Caco-2 (cell line): ENCODE measurements at regions not wholly inside any gene's neighbourhood (a gene's known extent, or its start where the extent isn't known, plus 50 kb on each side); places are given as distances from the start of the nearest gene placed in this dataset.
A peak's percentile ranks its signal among the peaks of the same experiment; 100 is the strongest.
"Not testable (repeated sequence)": the region's sequence is repeated elsewhere in the genome, so short reads cannot be mapped to it uniquely, and the experiment has no call there.

Source experiments
- BruUV-seq: library from RNA; stranded (reverse); fragments of 400-500 nt; replicated peaks from 2 replicates; lab custom pipeline; 2021; lab: Mats Ljungman, UMichigan
- CTCF ChIA-PET: fragments of 300-600 bp; sonication (Branson Sonifier 250); formaldehyde crosslinking; loops from one replicate; lab custom pipeline; 2022; ENCODE audit warnings: antibody characterized with exemption; lab: Charles Lee
- POLR2A ChIA-PET: fragments of 300-600 bp; sonication (Branson Sonifier 250); formaldehyde crosslinking; loops from one replicate; lab custom pipeline; 2022; ENCODE audit warnings: antibody characterized with exemption; lab: Charles Lee
- DNase-seq, 2 experiments: peaks; one replicate each; pipeline versions ENCODE4 v3.0.0 to v3.0.0-alpha.2; 2020 to 2022
- H3K27me3 ChIP-seq: replicated peaks from 2 replicates; pipeline ENCODE4 v1.6.0; 2011; ENCODE audit warnings: low read length; ENCODE audit not compliant: control insufficient read depth, insufficient read depth
- H3K36me3 ChIP-seq: 2 replicates; pipeline ENCODE4 v1.5.1; 2011; ENCODE audit warnings: low read length; ENCODE audit not compliant: control insufficient read depth, insufficient read depth
- H3K4me1 ChIP-seq: fragments of 250-450 bp; sonication (Bioruptor Pico); 2 replicates; pipeline ENCODE4 v1.5.1; 2020; ENCODE audit warnings: mild to moderate bottlenecking
- H3K4me3 ChIP-seq: 2 replicates; pipeline ENCODE4 v1.5.1; 2011; ENCODE audit warnings: low read depth, mild to moderate bottlenecking, control low read depth, low read length
- H3K9me3 ChIP-seq: fragments of 250-450 bp; sonication (Bioruptor Pico); 2 replicates; pipeline ENCODE4 v1.5.1; 2020; ENCODE audit warnings: mild to moderate bottlenecking, moderate library complexity
- H3K27ac Mint-ChIP-seq: one replicate; pipeline ENCODE4 v1.8.0; 2022; ENCODE audit warnings: mixed read lengths; ENCODE audit not compliant: unreplicated experiment
- H3K27me3 Mint-ChIP-seq: one replicate; pipeline ENCODE4 v1.8.0; 2022; ENCODE audit warnings: mixed read lengths; ENCODE audit not compliant: insufficient read depth, unreplicated experiment
- H3K36me3 Mint-ChIP-seq: one replicate; pipeline ENCODE4 v1.8.0; 2022; ENCODE audit warnings: mild to moderate bottlenecking, mixed read lengths; ENCODE audit not compliant: insufficient read depth, unreplicated experiment
- H3K4me1 Mint-ChIP-seq: one replicate; pipeline ENCODE4 v1.8.0; 2022; ENCODE audit warnings: low read depth, mixed read lengths; ENCODE audit not compliant: unreplicated experiment
- H3K4me3 Mint-ChIP-seq: one replicate; pipeline ENCODE4 v1.8.0; 2022; ENCODE audit warnings: mild to moderate bottlenecking, moderate library complexity, mixed read lengths; ENCODE audit not compliant: unreplicated experiment
- H3K9me3 Mint-ChIP-seq: one replicate; pipeline ENCODE4 v1.8.0; 2022; ENCODE audit warnings: mixed read lengths; ENCODE audit not compliant: unreplicated experiment
- CTCF ChIP-seq, 2 experiments: fragments of 200-600 bp in 1 of 2; IDR thresholded peaks; 1 replicate in 1 of 2; 2 replicates in 1 of 2; pipeline versions ENCODE4 v1.5.1 to v1.8.0; 2011 to 2022; ENCODE audit warnings: antibody characterized with exemption in 1 of 2, control low read depth in 1 of 2, inconsistent platforms in 1 of 2, low read depth in 1 of 2, low read length in 1 of 2, mild to moderate bottlenecking in 1 of 2, moderate library complexity in 1 of 2; ENCODE audit not compliant: insufficient read depth in 1 of 2, severe bottlenecking in 1 of 2, unreplicated experiment in 1 of 2
- intact Hi-C: fragments of 100-400 bp; cut with micrococcal nuclease; formaldehyde crosslinking; loops from one replicate; pipeline ENCODE4 v1.10.0; 2022; ENCODE audit not compliant: unreplicated experiment

- intact Hi-C loops = no loop called here
- Mint-ChIP-seq H3K27me3 (no peaks in the 10 kb centered on the region), H3K4me3 (no peak overlapping the region), H3K9me3 (no peaks in the 10 kb centered on the region), H3K4me1 (no peaks in the 10 kb centered on the region), H3K36me3 (no peaks in the 10 kb centered on the region), H3K27ac (no peak overlapping the region)
- H3K4me3 ChIP-seq = no peak overlapping the region
- no peak for TF ChIP-seq CTCF (IDR thresholded peaks at IDR 0.05; ENCODE audit: insufficient read depth in 1 of 2, low read depth in 1 of 2, low read length in 1 of 2, severe bottlenecking in 1 of 2, unreplicated experiment in 1 of 2)
- no peaks in the 10 kb centered on the region for H3K27me3 ChIP-seq
- POLR2A ChIA-PET = no interaction called here
- H3K4me1 ChIP-seq = no peaks in the 10 kb centered on the region
- no peaks in the 10 kb centered on the region for H3K9me3 ChIP-seq
- no TSS peak for BruUV-seq
- CTCF ChIA-PET = no interaction called here
- H3K36me3 ChIP-seq = no peaks in the 10 kb centered on the region
- DNase-seq = no peak
These were observed 71.4 kb upstream of the FRG1 start for GRCh38 chr4:189869236-189869635.

GRCh38 chr4:189870511-189871234 lies 70.0 kb upstream of the FRG1 start:
- POLR2A ChIA-PET = no interaction called here
- intact Hi-C loops = no loop called here
- Histone ChIP-seq H3K4me1 (no peaks in the 10 kb centered on the region), H3K36me3 (no peaks in the 10 kb centered on the region), H3K4me3 (no peak overlapping the region), H3K9me3 (no peaks in the 10 kb centered on the region), H3K27me3 (no peaks in the 10 kb centered on the region)
- DNase-seq = no peak
- CTCF ChIA-PET = no interaction called here
- Mint-ChIP-seq H3K9me3 (peaks cover 8% of the 10 kb centered on the region), H3K4me3 (no peak overlapping the region), H3K36me3 (no peaks in the 10 kb centered on the region), H3K27ac (no peak overlapping the region), H3K4me1 (no peaks in the 10 kb centered on the region), H3K27me3 (no peaks in the 10 kb centered on the region)
- TF ChIP-seq CTCF (IDR thresholded peaks at IDR 0.05; ENCODE audit: insufficient read depth in 1 of 2, low read depth in 1 of 2, low read length in 1 of 2, severe bottlenecking in 1 of 2, unreplicated experiment in 1 of 2) = no peak
- BruUV-seq = no TSS peak

GRCh38 chr4:189874591-189874990 lies 66.1 kb upstream of the FRG1 start:
- DNase-seq = no peak
- TF ChIP-seq CTCF (IDR thresholded peaks at IDR 0.05; ENCODE audit: insufficient read depth in 1 of 2, low read depth in 1 of 2, low read length in 1 of 2, severe bottlenecking in 1 of 2, unreplicated experiment in 1 of 2) = no peak
- no peaks in the 10 kb centered on the region for H3K36me3 Mint-ChIP-seq
- H3K36me3 ChIP-seq = no peaks in the 10 kb centered on the region
- ChIA-PET CTCF (no interaction called here), POLR2A (no interaction called here)
- intact Hi-C loops = no loop called here
- H3K4me3 ChIP-seq = no peak overlapping the region
- no peaks in the 10 kb centered on the region for H3K27me3 Mint-ChIP-seq
- H3K27me3 ChIP-seq = no peaks in the 10 kb centered on the region
- H3K4me1 Mint-ChIP-seq = no peaks in the 10 kb centered on the region
- H3K27ac Mint-ChIP-seq = no peak overlapping the region
- no peaks in the 10 kb centered on the region for H3K4me1 ChIP-seq
- no TSS peak for BruUV-seq
- peaks cover 13% of the 10 kb centered on the region for H3K9me3 Mint-ChIP-seq
- H3K4me3 Mint-ChIP-seq = no peak overlapping the region
- H3K9me3 ChIP-seq = no peaks in the 10 kb centered on the region

GRCh38 chr4:189881190-189881589 lies 59.5 kb upstream of the FRG1 start:
- H3K36me3 Mint-ChIP-seq, H3K4me1 ChIP-seq, H3K27me3 Mint-ChIP-seq, H3K36me3 ChIP-seq, H3K4me3 ChIP-seq, intact Hi-C loops, H3K9me3 ChIP-seq, H3K27ac Mint-ChIP-seq, H3K4me3 Mint-ChIP-seq, CTCF ChIA-PET, BruUV-seq, POLR2A ChIA-PET, H3K27me3 ChIP-seq, H3K4me1 Mint-ChIP-seq, H3K9me3 Mint-ChIP-seq: not testable (repeated sequence)
- DNase-seq = peak in 1 of 2 experiments; percentile 36

- H3K27me3 Mint-ChIP-seq, H3K9me3 ChIP-seq, H3K4me1 Mint-ChIP-seq, H3K4me1 ChIP-seq, H3K4me3 Mint-ChIP-seq, intact Hi-C loops, H3K36me3 ChIP-seq, POLR2A ChIA-PET, DNase-seq, H3K27ac Mint-ChIP-seq, H3K4me3 ChIP-seq, H3K36me3 Mint-ChIP-seq, CTCF ChIA-PET, BruUV-seq, H3K27me3 ChIP-seq: not testable (repeated sequence)
- peaks cover 17% of the 10 kb centered on the region for H3K9me3 Mint-ChIP-seq
These were observed 52.3 kb upstream of the FRG1 start for GRCh38 chr4:189888407-189888806.
